Body of pancreas (tissue), 4 donors: ENCODE measurements at regions not wholly inside any gene's neighbourhood (a gene's known extent, or its start where the extent isn't known, plus 50 kb on each side); places are given as distances from the start of the nearest gene placed in this dataset.
"Not testable (repeated sequence)": the region's sequence is repeated elsewhere in the genome, so short reads cannot be mapped to it uniquely, and the experiment has no call there.

ENCODE experiments used
- CTCF ChIP-seq, 7 experiments: fragments of 450-650 bp in 4 of 7; fragments of 200-600 bp in 3 of 7; sonication (generic) in 3 of 7; IDR thresholded peaks; one replicate each; pipeline ENCODE4 v1.5.1; 2016 to 2019; ENCODE audit warnings: antibody characterized with exemption in 7 of 7
- POLR2A ChIP-seq, 3 donors: fragments of 450-650 bp; IDR thresholded peaks; one replicate each; pipeline ENCODE4 v1.6.1; 2016; ENCODE audit warnings: antibody characterized with exemption in 3 of 3, mild to moderate bottlenecking in 2 of 3

GRCh38 chr5:99028170-99028569, 99.4 kb upstream of the CHD1 start:
- not testable (repeated sequence) for TF ChIP-seq CTCF, POLR2A (IDR thresholded peaks at IDR 0.05)
